ENCODE measurements at regions not wholly inside any gene's neighbourhood (a gene's known extent, or its start where the extent isn't known, plus 50 kb on each side); places are given as distances from the start of the nearest gene placed in this dataset.

DNA sequence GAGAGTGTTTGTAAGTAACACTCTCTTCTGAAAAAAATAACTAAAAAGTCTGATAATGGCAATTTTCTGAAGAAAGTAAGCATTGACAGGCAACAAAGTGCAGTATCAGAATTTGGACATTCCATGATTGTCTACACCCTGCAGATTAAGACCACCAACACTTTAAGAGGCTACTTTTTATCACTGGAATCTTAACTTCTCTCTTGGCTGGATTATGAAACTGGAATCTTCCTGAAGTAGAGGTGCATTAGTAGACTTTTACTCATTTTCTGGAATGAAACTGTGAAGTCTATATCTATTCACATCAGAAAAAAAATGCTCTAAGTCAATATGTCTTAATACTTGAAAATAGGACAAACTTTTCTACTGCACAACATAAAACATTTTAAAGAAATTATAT lies 547.5 kb downstream of the COL12A1 start:
- no peak overlapping the region for H2AFZ ChIP-seq (replicated peaks)
- H3F3A ChIP-seq (ENCODE audit: low read depth): no peaks in the 10 kb centered on the region
- no peak for TF ChIP-seq EZH2phosphoT487 (IDR thresholded peaks at IDR 0.05)
- TF ChIP-seq EZH2 (IDR thresholded peaks at IDR 0.05): no peak
- TF ChIP-seq, protein P1, sequence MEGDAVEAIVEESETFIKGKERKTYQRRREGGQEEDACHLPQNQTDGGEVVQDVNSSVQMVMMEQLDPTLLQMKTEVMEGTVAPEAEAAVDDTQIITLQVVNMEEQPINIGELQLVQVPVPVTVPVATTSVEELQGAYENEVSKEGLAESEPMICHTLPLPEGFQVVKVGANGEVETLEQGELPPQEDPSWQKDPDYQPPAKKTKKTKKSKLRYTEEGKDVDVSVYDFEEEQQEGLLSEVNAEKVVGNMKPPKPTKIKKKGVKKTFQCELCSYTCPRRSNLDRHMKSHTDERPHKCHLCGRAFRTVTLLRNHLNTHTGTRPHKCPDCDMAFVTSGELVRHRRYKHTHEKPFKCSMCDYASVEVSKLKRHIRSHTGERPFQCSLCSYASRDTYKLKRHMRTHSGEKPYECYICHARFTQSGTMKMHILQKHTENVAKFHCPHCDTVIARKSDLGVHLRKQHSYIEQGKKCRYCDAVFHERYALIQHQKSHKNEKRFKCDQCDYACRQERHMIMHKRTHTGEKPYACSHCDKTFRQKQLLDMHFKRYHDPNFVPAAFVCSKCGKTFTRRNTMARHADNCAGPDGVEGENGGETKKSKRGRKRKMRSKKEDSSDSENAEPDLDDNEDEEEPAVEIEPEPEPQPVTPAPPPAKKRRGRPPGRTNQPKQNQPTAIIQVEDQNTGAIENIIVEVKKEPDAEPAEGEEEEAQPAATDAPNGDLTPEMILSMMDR (IDR thresholded peaks at IDR 0.05): no peak
- peaks cover 2% of the 10 kb centered on the region for H3K27me3 Mint-ChIP-seq (ENCODE audit: insufficient read depth, low read depth)
- DNase-seq (ENCODE audit: low spot score): no peak
- no peaks in the 10 kb centered on the region for H3K4me1 Mint-ChIP-seq
- no peaks in the 10 kb centered on the region for H3K79me2 ChIP-seq (ENCODE audit: low read depth)
- H4K20me1 ChIP-seq (ENCODE audit: low read depth): no peaks in the 10 kb centered on the region
- H3K9me3 Mint-ChIP-seq: peaks cover 3% of the 10 kb centered on the region
- no peak overlapping the region for H3K4me3 Mint-ChIP-seq
- peaks cover 5% of the 10 kb centered on the region for H3K9me3 ChIP-seq (ENCODE audit: low read depth)
- H3K27ac ChIP-seq: no peak overlapping the region
- H3K36me3 Mint-ChIP-seq: no peaks in the 10 kb centered on the region
- no peak overlapping the region for H3K9ac ChIP-seq
- H3K4me2 ChIP-seq: no peak overlapping the region
- no peaks in the 10 kb centered on the region for H3K36me3 ChIP-seq
- no peaks in the 10 kb centered on the region for H3K4me1 ChIP-seq
- H3K4me3 ChIP-seq: no peak overlapping the region
- H3K27ac Mint-ChIP-seq: no peak overlapping the region
- no peaks in the 10 kb centered on the region for H3K27me3 ChIP-seq

DNA sequence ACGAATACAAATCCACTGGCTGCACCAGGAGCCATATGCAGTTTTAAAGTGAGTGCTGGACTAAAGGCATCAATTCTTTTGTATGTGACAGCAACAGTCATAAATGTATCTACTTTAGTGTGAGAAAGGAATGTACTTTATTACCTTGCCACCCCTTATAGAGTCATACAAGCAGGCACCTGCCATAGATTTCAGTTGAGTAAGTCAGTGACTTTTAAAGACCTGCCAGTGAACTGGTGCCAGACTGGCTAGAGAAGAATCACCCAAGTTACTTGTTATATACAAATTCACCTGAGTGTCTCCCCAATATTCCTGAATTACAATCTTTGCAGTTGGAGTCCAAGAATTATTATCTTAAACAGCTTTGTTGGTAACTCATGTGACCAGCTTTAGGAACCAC lies 547.9 kb downstream of the COL12A1 start:
- TF ChIP-seq, protein P1 (IDR thresholded peaks at IDR 0.05): no peak
- no peak for TF ChIP-seq EZH2 (IDR thresholded peaks at IDR 0.05)
- TF ChIP-seq EZH2phosphoT487 (IDR thresholded peaks at IDR 0.05): no peak
- Histone ChIP-seq H3K9ac (no peak overlapping the region), H4K20me1 (ENCODE audit: low read depth) (no peaks in the 10 kb centered on the region), H3K4me1 (no peaks in the 10 kb centered on the region), H3K36me3 (no peaks in the 10 kb centered on the region), H3K79me2 (ENCODE audit: low read depth) (no peaks in the 10 kb centered on the region), H3K27me3 (no peaks in the 10 kb centered on the region), H3F3A (ENCODE audit: low read depth) (no peaks in the 10 kb centered on the region), H3K4me2 (no peak overlapping the region), H3K4me3 (no peak overlapping the region), H3K27ac (no peak overlapping the region), H3K9me3 (ENCODE audit: low read depth) (peaks cover 5% of the 10 kb centered on the region), H2AFZ (replicated peaks) (no peak overlapping the region)
- Mint-ChIP-seq H3K27me3 (ENCODE audit: insufficient read depth, low read depth) (peaks cover 2% of the 10 kb centered on the region), H3K27ac (no peak overlapping the region), H3K9me3 (peaks cover 3% of the 10 kb centered on the region), H3K36me3 (no peaks in the 10 kb centered on the region), H3K4me3 (no peak overlapping the region), H3K4me1 (no peaks in the 10 kb centered on the region)
- DNase-seq (ENCODE audit: low spot score): no peak

DNA sequence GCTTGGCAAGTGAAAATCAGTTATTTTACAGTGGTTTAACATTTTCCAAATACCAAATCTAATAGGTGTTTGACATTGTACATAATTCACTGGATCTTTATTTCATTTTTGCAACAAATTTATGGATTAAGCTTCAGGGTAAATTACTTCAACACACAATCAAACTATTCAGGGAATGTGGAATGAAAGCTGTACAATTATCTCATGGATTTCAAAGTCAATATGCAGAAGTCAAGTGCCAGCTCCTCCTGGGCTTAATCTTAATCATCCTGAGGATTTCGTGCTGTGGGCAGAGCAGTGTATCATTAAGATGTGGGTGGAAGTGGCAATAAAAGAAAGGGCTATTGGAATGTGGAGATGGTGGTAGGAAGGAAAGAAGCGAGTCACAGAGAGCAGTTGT lies 548.8 kb downstream of the COL12A1 start:
- Histone ChIP-seq H3K79me2 (ENCODE audit: low read depth) (no peaks in the 10 kb centered on the region), H3K9me3 (ENCODE audit: low read depth) (peaks cover 5% of the 10 kb centered on the region), H3K4me3 (no peak overlapping the region), H3K4me2 (no peak overlapping the region), H3K4me1 (no peaks in the 10 kb centered on the region), H3K9ac (no peak overlapping the region), H3F3A (ENCODE audit: low read depth) (no peaks in the 10 kb centered on the region), H3K27ac (no peak overlapping the region), H3K27me3 (no peaks in the 10 kb centered on the region), H2AFZ (replicated peaks) (no peak overlapping the region), H4K20me1 (ENCODE audit: low read depth) (no peaks in the 10 kb centered on the region), H3K36me3 (no peaks in the 10 kb centered on the region)
- H3K4me1 Mint-ChIP-seq: no peaks in the 10 kb centered on the region
- no peak overlapping the region for H3K4me3 Mint-ChIP-seq
- no peak overlapping the region for H3K27ac Mint-ChIP-seq
- peaks cover 2% of the 10 kb centered on the region for H3K27me3 Mint-ChIP-seq (ENCODE audit: insufficient read depth, low read depth)
- DNase-seq (ENCODE audit: low spot score): no peak
- TF ChIP-seq, protein P1 (IDR thresholded peaks at IDR 0.05): no peak
- TF ChIP-seq EZH2 (IDR thresholded peaks at IDR 0.05) (no peak), EZH2phosphoT487 (IDR thresholded peaks at IDR 0.05) (no peak)
- peaks cover 3% of the 10 kb centered on the region for H3K9me3 Mint-ChIP-seq
- H3K36me3 Mint-ChIP-seq: no peaks in the 10 kb centered on the region
